Neural cell (in vitro differentiated cells): ENCODE measurements at regions not wholly inside any gene's neighbourhood (a gene's known extent, or its start where the extent isn't known, plus 50 kb on each side); places are given as distances from the start of the nearest gene placed in this dataset.

Source experiments
- H2AFZ ChIP-seq: fragments of 200-600, 300-800 bp; sonication (generic), shearing (Covaris generic); 2 replicates; pipeline ENCODE4 v1.6.0; 2014; ENCODE audit warnings: low read depth, mild to moderate bottlenecking, antibody characterized with exemption, low read length, moderate library complexity
- H3F3A ChIP-seq: fragments of 200-600 bp; shearing (Covaris generic); 2 replicates; pipeline ENCODE4 v1.6.1; 2016; ENCODE audit warnings: mild to moderate bottlenecking, moderate library complexity, mixed read lengths, antibody characterized with exemption, low read length; ENCODE audit not compliant: insufficient read depth, poor library complexity, severe bottlenecking
- H3K27ac ChIP-seq: fragments of 200-600, 300-800 bp; sonication (generic), shearing (Covaris generic); 2 replicates; pipeline ENCODE4 v1.5.1; 2014; ENCODE audit warnings: mild to moderate bottlenecking, low read length, moderate library complexity
- H3K27me3 ChIP-seq: fragments of 300-800, 200-600 bp; sonication (generic), shearing (Covaris generic); 2 replicates; pipeline ENCODE4 v1.6.0; 2014; ENCODE audit warnings: mild to moderate bottlenecking, low read depth, low read length, moderate library complexity; ENCODE audit not compliant: insufficient read depth
- H3K36me3 ChIP-seq: fragments of 300-800, 200-600 bp; sonication (generic), shearing (Covaris generic); 2 replicates; pipeline ENCODE4 v1.5.1; 2014; ENCODE audit warnings: mild to moderate bottlenecking, antibody characterized with exemption, low read length, moderate library complexity; ENCODE audit not compliant: insufficient read depth
- H3K4me2 ChIP-seq: fragments of 300-800, 200-600 bp; sonication (generic), shearing (Covaris generic); 2 replicates; pipeline ENCODE4 v1.6.0; 2014; ENCODE audit warnings: mild to moderate bottlenecking, low read length
- H3K4me3 ChIP-seq: fragments of 300-800, 200-600 bp; sonication (generic), shearing (Covaris generic); 2 replicates; pipeline ENCODE4 v1.5.1; 2014; ENCODE audit warnings: mild to moderate bottlenecking, low read length, moderate library complexity
- H3K79me2 ChIP-seq: fragments of 200-600 bp; shearing (Covaris generic); replicated peaks from 2 replicates; pipeline ENCODE4 v1.6.0; 2014; ENCODE audit warnings: mild to moderate bottlenecking, low read length, moderate library complexity; ENCODE audit not compliant: insufficient read depth
- H3K9ac ChIP-seq: fragments of 300-800, 200-600 bp; sonication (generic), shearing (Covaris generic); 2 replicates; pipeline ENCODE4 v1.6.1; 2016; ENCODE audit warnings: mild to moderate bottlenecking, low read length, mixed read lengths
- H3K9me2 ChIP-seq: fragments of 200-600 bp; shearing (Covaris generic); 2 replicates; pipeline ENCODE4 v1.6.1; 2016; ENCODE audit warnings: mild to moderate bottlenecking, low read length, mixed read lengths; ENCODE audit not compliant: insufficient read depth
- H3K9me3 ChIP-seq: fragments of 200-600, 300-800 bp; sonication (generic), shearing (Covaris generic); 2 replicates; pipeline ENCODE4 v1.6.1; 2016; ENCODE audit warnings: mild to moderate bottlenecking, mixed run types, low read length, moderate library complexity, mixed read lengths
- H4K20me1 ChIP-seq: fragments of 200-600 bp; shearing (Covaris generic); 2 replicates; pipeline ENCODE4 v1.6.1; 2016; ENCODE audit warnings: mild to moderate bottlenecking, mixed run types; ENCODE audit not compliant: insufficient read depth
- EP300 ChIP-seq: fragments of 450-650 bp; conservative IDR thresholded peaks from 2 replicates; pipeline ENCODE4 v1.6.1; 2014; ENCODE audit warnings: antibody characterized with exemption, mild to moderate bottlenecking, moderate library complexity; ENCODE audit not compliant: poor library complexity, severe bottlenecking
- EZH2 ChIP-seq: fragments of 200-600, 300-800 bp; shearing (Covaris generic), sonication (generic); IDR thresholded peaks from 2 replicates; pipeline ENCODE4 v1.6.1; 2014; ENCODE audit warnings: antibody characterized with exemption, low read length, borderline replicate concordance, mild to moderate bottlenecking; ENCODE audit not compliant: insufficient read depth, poor library complexity, severe bottlenecking
- MXI1 ChIP-seq: fragments of 450-650 bp; conservative IDR thresholded peaks from 2 replicates; pipeline ENCODE4 v1.6.1; 2014; ENCODE audit warnings: antibody characterized with exemption, mild to moderate bottlenecking; ENCODE audit not compliant: poor library complexity, severe bottlenecking
- POLR2AphosphoS5 ChIP-seq: IDR thresholded peaks from 2 replicates; pipeline ENCODE4 v1.6.1; 2012
- RAD21 ChIP-seq: fragments of 450-650 bp; conservative IDR thresholded peaks from 2 replicates; pipeline ENCODE4 v1.6.1; 2014; ENCODE audit warnings: antibody characterized with exemption, mild to moderate bottlenecking, moderate library complexity
- REST ChIP-seq: IDR thresholded peaks from 2 replicates; pipeline ENCODE4 v1.6.1; 2012; ENCODE audit warnings: borderline replicate concordance
- SMC3 ChIP-seq: fragments of 450-650 bp; conservative IDR thresholded peaks from 2 replicates; pipeline ENCODE4 v1.6.1; 2014; ENCODE audit warnings: antibody characterized with exemption, mild to moderate bottlenecking, moderate library complexity; ENCODE audit not compliant: poor library complexity
- TAF1 ChIP-seq: IDR thresholded peaks from 2 replicates; pipeline ENCODE4 v1.6.1; 2012; ENCODE audit warnings: low read depth
- TF ChIP-seq, protein P1 (sequence below): fragments of 450-650 bp; IDR thresholded peaks from 2 replicates; pipeline ENCODE4 v1.5.1; 2014; ENCODE audit warnings: antibody characterized with exemption, mild to moderate bottlenecking, moderate library complexity; ENCODE audit not compliant: poor library complexity, severe bottlenecking

- no peaks in the 10 kb centered on the region for H3K9me2 ChIP-seq
- no peak overlapping the region for H3K9ac ChIP-seq
- no peaks in the 10 kb centered on the region for H3K36me3 ChIP-seq
- no peaks in the 10 kb centered on the region for H3K9me3 ChIP-seq
- H4K20me1 ChIP-seq = no peaks in the 10 kb centered on the region
- no peak overlapping the region for H2AFZ ChIP-seq
- no peaks in the 10 kb centered on the region for H3F3A ChIP-seq
- no peaks in the 10 kb centered on the region for H3K27me3 ChIP-seq
- no peak overlapping the region for H3K4me3 ChIP-seq
- H3K79me2 ChIP-seq = no peaks in the 10 kb centered on the region
- no peak overlapping the region for H3K27ac ChIP-seq
- TF ChIP-seq REST (no peak), TAF1 (no peak), MXI1 (no peak), EP300 (no peak), POLR2AphosphoS5 (no peak), EZH2 (no peak), RAD21 (no peak), SMC3 (no peak)
- TF ChIP-seq, protein P1, sequence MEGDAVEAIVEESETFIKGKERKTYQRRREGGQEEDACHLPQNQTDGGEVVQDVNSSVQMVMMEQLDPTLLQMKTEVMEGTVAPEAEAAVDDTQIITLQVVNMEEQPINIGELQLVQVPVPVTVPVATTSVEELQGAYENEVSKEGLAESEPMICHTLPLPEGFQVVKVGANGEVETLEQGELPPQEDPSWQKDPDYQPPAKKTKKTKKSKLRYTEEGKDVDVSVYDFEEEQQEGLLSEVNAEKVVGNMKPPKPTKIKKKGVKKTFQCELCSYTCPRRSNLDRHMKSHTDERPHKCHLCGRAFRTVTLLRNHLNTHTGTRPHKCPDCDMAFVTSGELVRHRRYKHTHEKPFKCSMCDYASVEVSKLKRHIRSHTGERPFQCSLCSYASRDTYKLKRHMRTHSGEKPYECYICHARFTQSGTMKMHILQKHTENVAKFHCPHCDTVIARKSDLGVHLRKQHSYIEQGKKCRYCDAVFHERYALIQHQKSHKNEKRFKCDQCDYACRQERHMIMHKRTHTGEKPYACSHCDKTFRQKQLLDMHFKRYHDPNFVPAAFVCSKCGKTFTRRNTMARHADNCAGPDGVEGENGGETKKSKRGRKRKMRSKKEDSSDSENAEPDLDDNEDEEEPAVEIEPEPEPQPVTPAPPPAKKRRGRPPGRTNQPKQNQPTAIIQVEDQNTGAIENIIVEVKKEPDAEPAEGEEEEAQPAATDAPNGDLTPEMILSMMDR = no peak
- no peak overlapping the region for H3K4me2 ChIP-seq
Observed at GRCh38 chr14:29242755-29243754, 476.5 kb downstream of the FOXG1 start.

GRCh38 chr14:29255692-29256091 is 489.1 kb downstream of the FOXG1 start:
- no peaks in the 10 kb centered on the region for H3K9me2 ChIP-seq
- H4K20me1 ChIP-seq = no peaks in the 10 kb centered on the region
- no peak overlapping the region for H3K4me3 ChIP-seq

More at GRCh38 chr14:29255692-29256091, 489.1 kb downstream of the FOXG1 start:
- no peak for TF ChIP-seq TAF1
- TF ChIP-seq, protein P1 = no peak
- no peak for TF ChIP-seq RAD21
- TF ChIP-seq SMC3 = no peak
- no peak for TF ChIP-seq REST
- no peak for TF ChIP-seq POLR2AphosphoS5
- no peak for TF ChIP-seq MXI1
- no peak for TF ChIP-seq EZH2
- no peak for TF ChIP-seq EP300
- Histone ChIP-seq H3K4me2 (no peak overlapping the region), H3K9ac (no peak overlapping the region), H3F3A (no peaks in the 10 kb centered on the region), H3K36me3 (no peaks in the 10 kb centered on the region), H3K9me3 (no peaks in the 10 kb centered on the region), H3K79me2 (no peaks in the 10 kb centered on the region), H2AFZ (no peak overlapping the region), H3K27me3 (no peaks in the 10 kb centered on the region), H3K27ac (no peak overlapping the region)
